GM11168 (cell line): ENCODE measurements at regions not wholly inside any gene's neighbourhood (a gene's known extent, or its start where the extent isn't known, plus 50 kb on each side); places are given as distances from the start of the nearest gene placed in this dataset.

Experiments
- in situ Hi-C: fragments of 300-500 bp; cut with MboI; formaldehyde crosslinking; loops from one replicate; pipeline ENCODE4 v1.12.0; 2022; ENCODE audit warnings: low sequenced_read_pairs; ENCODE audit not compliant: unreplicated experiment

- in situ Hi-C loops = no loop called here
These were observed 70.9 kb upstream of the TPRG1 start for GRCh38 chr3:189100866-189101265.

GRCh38 chr3:189101594-189101993 is 70.2 kb upstream of the TPRG1 start:
- in situ Hi-C loops = no loop called here

- in situ Hi-C loops = no loop called here
These were observed 68.6 kb upstream of the TPRG1 start for GRCh38 chr3:189103208-189103607.

- in situ Hi-C loops = no loop called here
These were observed 63.7 kb upstream of the TPRG1 start for GRCh38 chr3:189108067-189108466.

- in situ Hi-C loops = no loop called here
These were observed 63.0 kb upstream of the TPRG1 start for GRCh38 chr3:189108735-189109134.

GRCh38 chr3:189109145-189109544 is 62.6 kb upstream of the TPRG1 start:
- in situ Hi-C loops = no loop called here

- in situ Hi-C loops = no loop called here
These were observed 54.7 kb upstream of the TPRG1 start for GRCh38 chr3:189117087-189117486.

- in situ Hi-C loops = no loop called here
These were observed 52.9 kb upstream of the TPRG1 start for GRCh38 chr3:189118896-189119295.

GRCh38 chr3:189119950-189120349 is 51.8 kb upstream of the TPRG1 start:
- in situ Hi-C loops = no loop called here

GRCh38 chr3:189121092-189121491 is 50.7 kb upstream of the TPRG1 start:
- in situ Hi-C loops = no loop called here
